ENCODE measurements at regions not wholly inside any gene's neighbourhood (a gene's known extent, or its start where the extent isn't known, plus 50 kb on each side); places are given as distances from the start of the nearest gene placed in this dataset.

DNA sequence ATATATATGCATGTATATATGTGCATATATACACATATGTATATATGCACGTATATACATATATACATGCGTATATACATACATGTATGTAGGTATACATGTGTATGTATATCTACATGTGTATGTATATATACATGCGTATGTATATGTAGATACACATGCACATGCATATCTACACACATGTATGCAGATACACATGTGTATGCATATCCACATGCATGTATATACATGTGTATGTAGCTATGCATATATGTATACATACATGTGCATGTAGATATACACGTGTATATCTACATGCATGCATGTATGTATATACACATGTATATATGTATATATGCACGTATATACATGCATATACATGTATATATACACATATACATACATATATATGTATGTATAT is 95.8 kb upstream of the STEAP4 start:
- H3K9me3 Mint-ChIP-seq (ENCODE audit: unreplicated experiment) = no peaks in the 10 kb centered on the region
- CTCF ChIA-PET = interaction anchor here (2.3 kb wide), 1 partner anchor 10 kb away, joined by 7 read pairs; no protein-coding TSS in a partner anchor
- H3K36me3 Mint-ChIP-seq (ENCODE audit: insufficient read depth, unreplicated experiment) = no peaks in the 10 kb centered on the region
- no peak for DNase-seq (ENCODE audit: unreplicated experiment)
- no TSS peak for BruUV-seq (replicated peaks)
- TF ChIP-seq, protein P1, sequence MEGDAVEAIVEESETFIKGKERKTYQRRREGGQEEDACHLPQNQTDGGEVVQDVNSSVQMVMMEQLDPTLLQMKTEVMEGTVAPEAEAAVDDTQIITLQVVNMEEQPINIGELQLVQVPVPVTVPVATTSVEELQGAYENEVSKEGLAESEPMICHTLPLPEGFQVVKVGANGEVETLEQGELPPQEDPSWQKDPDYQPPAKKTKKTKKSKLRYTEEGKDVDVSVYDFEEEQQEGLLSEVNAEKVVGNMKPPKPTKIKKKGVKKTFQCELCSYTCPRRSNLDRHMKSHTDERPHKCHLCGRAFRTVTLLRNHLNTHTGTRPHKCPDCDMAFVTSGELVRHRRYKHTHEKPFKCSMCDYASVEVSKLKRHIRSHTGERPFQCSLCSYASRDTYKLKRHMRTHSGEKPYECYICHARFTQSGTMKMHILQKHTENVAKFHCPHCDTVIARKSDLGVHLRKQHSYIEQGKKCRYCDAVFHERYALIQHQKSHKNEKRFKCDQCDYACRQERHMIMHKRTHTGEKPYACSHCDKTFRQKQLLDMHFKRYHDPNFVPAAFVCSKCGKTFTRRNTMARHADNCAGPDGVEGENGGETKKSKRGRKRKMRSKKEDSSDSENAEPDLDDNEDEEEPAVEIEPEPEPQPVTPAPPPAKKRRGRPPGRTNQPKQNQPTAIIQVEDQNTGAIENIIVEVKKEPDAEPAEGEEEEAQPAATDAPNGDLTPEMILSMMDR (IDR thresholded peaks at IDR 0.05; ENCODE audit: unreplicated experiment) = no peak
- peaks cover 11% of the 10 kb centered on the region for H3K27me3 Mint-ChIP-seq (ENCODE audit: insufficient read depth, unreplicated experiment)
- intact Hi-C loops (cut with micrococcal nuclease) = no loop called here
- no peak overlapping the region for H3K4me3 Mint-ChIP-seq (ENCODE audit: unreplicated experiment)
- no peaks in the 10 kb centered on the region for H3K4me1 Mint-ChIP-seq (ENCODE audit: insufficient read depth, unreplicated experiment)
- POLR2A ChIA-PET = no interaction called here
- H3K27ac Mint-ChIP-seq (ENCODE audit: low read depth, unreplicated experiment) = no peak overlapping the region

DNA sequence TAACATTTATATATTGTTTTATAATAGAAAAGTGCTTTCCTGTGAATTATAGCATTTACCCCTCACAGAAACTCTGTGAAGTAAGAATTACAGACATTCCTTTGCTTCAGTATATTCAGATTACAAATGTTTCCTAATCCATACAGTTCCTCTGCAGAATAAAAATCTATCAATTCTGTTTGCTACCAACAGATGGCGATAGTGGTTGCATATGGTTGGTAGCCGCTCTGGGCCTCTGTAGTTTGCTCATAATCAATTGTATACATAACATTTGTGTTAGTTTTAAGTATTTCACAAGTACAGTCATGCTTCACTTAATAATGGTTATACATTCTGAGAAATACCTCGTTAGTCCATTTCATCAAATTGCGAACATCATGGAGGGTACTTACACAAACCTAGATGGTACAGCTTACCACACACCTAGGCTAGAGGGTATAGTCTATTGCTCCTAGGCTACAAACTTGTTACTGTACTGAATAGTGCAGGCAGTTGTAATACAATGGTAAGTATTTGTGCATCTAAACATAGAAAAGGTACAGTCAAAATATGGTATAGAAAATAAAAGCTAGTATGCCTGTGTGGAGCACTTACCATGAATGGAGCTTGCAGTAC is 94.4 kb upstream of the STEAP4 start:
- intact Hi-C loops (cut with micrococcal nuclease) = no loop called here
- POLR2A ChIA-PET = no interaction called here
- peak; percentile 41 for DNase-seq (ENCODE audit: unreplicated experiment)
- Mint-ChIP-seq H3K9me3 (ENCODE audit: unreplicated experiment) (no peaks in the 10 kb centered on the region), H3K27ac (ENCODE audit: low read depth, unreplicated experiment) (no peak overlapping the region), H3K4me3 (ENCODE audit: unreplicated experiment) (no peak overlapping the region), H3K27me3 (ENCODE audit: insufficient read depth, unreplicated experiment) (peaks cover 11% of the 10 kb centered on the region), H3K36me3 (ENCODE audit: insufficient read depth, unreplicated experiment) (no peaks in the 10 kb centered on the region), H3K4me1 (ENCODE audit: insufficient read depth, unreplicated experiment) (no peaks in the 10 kb centered on the region)
- no TSS peak for BruUV-seq (replicated peaks)
- TF ChIP-seq, protein P1 (IDR thresholded peaks at IDR 0.05; ENCODE audit: unreplicated experiment) = peak; percentile 56
- CTCF ChIA-PET = interaction anchor here (0.6 to 2.3 kb wide), 7 partner anchors 8 to 778 kb away, joined by 3 to 8 read pairs (median 5); no protein-coding TSS in a partner anchor

DNA sequence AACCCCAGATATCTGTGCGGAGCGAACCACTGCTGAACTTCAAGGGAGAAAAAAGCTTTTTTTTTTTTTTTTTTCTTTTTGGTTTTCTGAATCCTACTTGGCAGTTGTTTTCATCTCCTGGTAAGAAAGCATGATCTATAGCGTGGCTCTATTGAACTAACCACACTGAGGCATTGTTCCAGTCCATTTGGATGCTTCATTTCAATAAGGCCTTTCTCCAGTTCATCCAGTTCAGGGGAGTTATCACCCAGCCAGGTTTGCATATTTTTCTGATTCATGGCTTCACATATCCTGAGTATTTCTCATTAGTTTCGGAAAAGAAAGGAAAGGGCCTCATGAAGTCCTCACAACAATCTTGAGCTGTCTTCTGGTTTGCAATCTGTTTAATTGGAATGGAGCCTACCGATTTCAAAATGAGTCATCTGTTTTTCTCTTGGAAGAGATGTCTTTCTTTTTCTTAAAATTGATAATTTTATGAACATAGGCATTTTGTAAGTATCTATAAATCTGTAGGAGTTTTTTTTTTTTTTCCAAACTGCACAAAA is 93.1 kb upstream of the STEAP4 start:
- H3K9me3 Mint-ChIP-seq (ENCODE audit: unreplicated experiment) = no peaks in the 10 kb centered on the region
- H3K4me3 Mint-ChIP-seq (ENCODE audit: unreplicated experiment) = no peak overlapping the region
- TF ChIP-seq, protein P1 (IDR thresholded peaks at IDR 0.05; ENCODE audit: unreplicated experiment) = no peak
- POLR2A ChIA-PET = no interaction called here
- intact Hi-C loops (cut with micrococcal nuclease) = no loop called here
- DNase-seq (ENCODE audit: unreplicated experiment) = no peak
- no peaks in the 10 kb centered on the region for H3K36me3 Mint-ChIP-seq (ENCODE audit: insufficient read depth, unreplicated experiment)
- no TSS peak for BruUV-seq (replicated peaks)
- no peak overlapping the region for H3K27ac Mint-ChIP-seq (ENCODE audit: low read depth, unreplicated experiment)
- no peaks in the 10 kb centered on the region for H3K4me1 Mint-ChIP-seq (ENCODE audit: insufficient read depth, unreplicated experiment)
- H3K27me3 Mint-ChIP-seq (ENCODE audit: insufficient read depth, unreplicated experiment) = peaks cover 11% of the 10 kb centered on the region
- CTCF ChIA-PET = interaction anchor here (0.6 to 1.5 kb wide), 7 partner anchors 12 to 1989 kb away, joined by 3 to 7 read pairs (median 3); no protein-coding TSS in a partner anchor

DNA sequence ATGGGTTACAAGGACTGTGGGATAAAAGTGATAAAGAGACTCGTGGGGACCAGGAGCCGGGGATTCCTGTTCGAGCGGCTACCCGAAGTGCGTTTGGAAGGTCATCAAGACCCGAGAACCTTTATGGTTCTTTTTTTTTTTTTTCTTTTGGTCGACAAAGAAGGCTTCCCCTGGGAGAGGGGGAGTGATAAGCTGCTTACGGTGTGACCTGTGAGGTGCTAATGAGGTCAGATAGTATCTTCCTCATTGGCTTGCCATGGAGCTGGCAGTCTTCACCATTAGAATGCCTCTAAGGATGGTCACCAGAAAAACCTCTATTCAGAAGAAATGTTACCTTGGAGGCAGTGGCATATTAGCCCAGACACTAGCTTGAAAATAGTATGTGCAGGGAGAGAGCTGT is 92.3 kb upstream of the STEAP4 start:
- no TSS peak for BruUV-seq (replicated peaks)
- no peak for DNase-seq (ENCODE audit: unreplicated experiment)
- CTCF ChIA-PET = interaction anchor here (0.6 to 1.5 kb wide), 6 partner anchors 11 to 903 kb away, joined by 3 to 7 read pairs (median 4); no protein-coding TSS in a partner anchor
- Mint-ChIP-seq H3K27ac (ENCODE audit: low read depth, unreplicated experiment) (no peak overlapping the region), H3K27me3 (ENCODE audit: insufficient read depth, unreplicated experiment) (peaks cover 11% of the 10 kb centered on the region), H3K4me3 (ENCODE audit: unreplicated experiment) (no peak overlapping the region), H3K9me3 (ENCODE audit: unreplicated experiment) (no peaks in the 10 kb centered on the region), H3K4me1 (ENCODE audit: insufficient read depth, unreplicated experiment) (no peaks in the 10 kb centered on the region), H3K36me3 (ENCODE audit: insufficient read depth, unreplicated experiment) (no peaks in the 10 kb centered on the region)
- POLR2A ChIA-PET = no interaction called here
- TF ChIP-seq, protein P1 (IDR thresholded peaks at IDR 0.05; ENCODE audit: unreplicated experiment) = no peak
- intact Hi-C loops (cut with micrococcal nuclease) = no loop called here
